ENCODE measurements at regions not wholly inside any gene's neighbourhood (a gene's known extent, or its start where the extent isn't known, plus 50 kb on each side); places are given as distances from the start of the nearest gene placed in this dataset.

DNA sequence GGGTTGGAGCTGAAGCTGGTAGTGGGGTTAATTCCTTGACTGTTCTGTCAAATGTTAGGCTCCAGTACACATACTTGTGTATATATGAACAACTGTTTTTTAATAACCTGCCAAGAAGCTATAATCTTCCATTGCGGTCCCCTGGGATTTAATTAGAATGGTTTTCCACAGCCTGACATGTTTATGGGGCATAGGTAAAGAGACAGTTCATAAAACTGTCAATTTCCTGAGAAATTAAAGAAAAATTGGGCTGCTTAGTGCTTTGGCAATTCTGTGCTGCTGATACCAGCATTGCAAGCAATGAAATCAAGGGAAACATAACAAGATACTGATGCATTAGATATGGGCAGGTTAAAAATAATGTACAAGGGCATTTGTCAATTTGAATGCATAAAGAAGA, 314.1 kb upstream of the SLC35B3 start:
- Histone ChIP-seq H3K9me3 (ENCODE audit: insufficient read depth, low read depth, low read length) (no peaks in the 10 kb centered on the region), H3K27me3 (ENCODE audit: insufficient read depth, low read length) (no peaks in the 10 kb centered on the region), H3K27ac (ENCODE audit: low read length) (no peak overlapping the region), H3K4me1 (ENCODE audit: insufficient read depth, low read length) (0 out of 2 replicates have a peak, but pooled peaks cover 3% of the 10 kb centered on the region), H3K36me3 (ENCODE audit: insufficient read depth, low read depth, low read length) (no peaks in the 10 kb centered on the region), H3K9ac (ENCODE audit: low read depth, low read length) (no peak overlapping the region), H3K4me3 (ENCODE audit: low read length) (no peak overlapping the region)

DNA sequence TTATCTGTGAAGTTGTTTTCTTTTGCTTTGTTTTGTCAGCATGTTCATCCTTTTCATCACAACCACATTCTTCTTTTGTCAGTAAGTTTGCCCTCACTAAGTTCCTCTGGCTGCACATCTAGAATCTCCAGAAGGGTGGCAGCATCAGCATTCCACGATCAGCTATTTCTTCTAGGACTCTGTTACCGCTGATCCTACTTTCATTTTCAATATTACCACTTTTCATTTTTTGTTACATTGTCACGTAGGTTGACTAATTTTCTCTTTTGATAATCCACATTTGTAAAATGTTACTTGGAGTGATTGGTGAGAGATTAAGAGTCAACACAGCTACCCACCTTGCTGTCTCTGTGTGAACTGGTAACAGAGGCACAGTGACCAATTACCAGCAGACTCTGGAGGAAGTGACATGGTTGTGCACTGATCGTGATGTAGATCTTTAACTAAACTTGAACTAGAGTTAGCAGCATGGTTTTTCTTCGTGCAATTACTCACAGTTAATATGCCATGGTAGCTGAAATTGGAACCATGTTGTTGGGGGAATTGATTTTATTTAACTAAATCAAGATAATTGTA, 307.9 kb upstream of the SLC35B3 start:
- Histone ChIP-seq H3K4me1 (ENCODE audit: insufficient read depth, low read length) (0 out of 2 replicates have a peak, but pooled peaks cover 3% of the 10 kb centered on the region), H3K9ac (ENCODE audit: low read depth, low read length) (no peak overlapping the region), H3K4me3 (ENCODE audit: low read length) (no peak overlapping the region), H3K9me3 (ENCODE audit: insufficient read depth, low read depth, low read length) (no peaks in the 10 kb centered on the region), H3K27ac (ENCODE audit: low read length) (no peak overlapping the region), H3K27me3 (ENCODE audit: insufficient read depth, low read length) (no peaks in the 10 kb centered on the region), H3K36me3 (ENCODE audit: insufficient read depth, low read depth, low read length) (no peaks in the 10 kb centered on the region)

DNA sequence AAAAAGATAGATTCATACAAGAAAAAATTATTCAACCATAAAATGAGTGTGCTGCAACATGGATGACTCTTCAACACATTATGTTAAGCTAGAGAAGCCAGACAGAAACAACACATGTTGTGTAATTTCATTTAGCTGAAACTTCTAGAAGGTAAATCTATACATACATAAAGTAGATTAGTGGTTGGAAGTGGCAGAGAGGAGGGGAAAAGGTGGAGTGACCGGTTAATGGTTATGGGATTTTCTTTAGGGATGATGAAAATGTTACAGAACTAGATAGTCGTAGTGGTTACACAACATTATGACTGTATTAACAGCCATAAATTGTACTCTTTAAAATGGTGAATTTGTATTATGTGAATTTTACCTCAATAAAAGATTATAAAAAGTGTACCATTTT, 304.1 kb upstream of the SLC35B3 start:
- no peak overlapping the region for H3K4me3 ChIP-seq (ENCODE audit: low read length)
- no peaks in the 10 kb centered on the region for H3K36me3 ChIP-seq (ENCODE audit: insufficient read depth, low read depth, low read length)
- no peaks in the 10 kb centered on the region for H3K4me1 ChIP-seq (ENCODE audit: insufficient read depth, low read length)
- no peak overlapping the region for H3K9ac ChIP-seq (ENCODE audit: low read depth, low read length)
- no peaks in the 10 kb centered on the region for H3K9me3 ChIP-seq (ENCODE audit: insufficient read depth, low read depth, low read length)
- no peak overlapping the region for H3K27ac ChIP-seq (ENCODE audit: low read length)
- no peaks in the 10 kb centered on the region for H3K27me3 ChIP-seq (ENCODE audit: insufficient read depth, low read length)

DNA sequence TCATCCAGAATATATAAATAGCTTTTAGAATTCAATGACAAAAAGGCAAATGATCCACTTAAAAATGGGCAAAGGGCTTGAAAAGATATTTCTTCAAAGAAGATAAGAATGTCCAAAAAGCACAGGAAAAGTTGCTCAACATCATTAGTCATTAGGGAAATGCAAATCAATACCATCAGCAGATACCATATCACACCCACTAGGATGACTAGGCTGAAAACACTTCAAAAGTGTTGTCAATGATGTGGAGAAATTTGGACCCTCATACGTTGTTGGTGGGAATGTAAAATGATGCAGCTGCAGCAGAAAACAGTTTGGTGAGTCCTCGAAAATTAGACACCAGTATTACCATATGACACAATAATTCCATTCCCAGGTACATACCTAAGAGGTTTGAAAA, 303.6 kb upstream of the SLC35B3 start:
- H3K27me3 ChIP-seq (ENCODE audit: insufficient read depth, low read length) = no peaks in the 10 kb centered on the region
- no peak overlapping the region for H3K27ac ChIP-seq (ENCODE audit: low read length)
- no peaks in the 10 kb centered on the region for H3K9me3 ChIP-seq (ENCODE audit: insufficient read depth, low read depth, low read length)
- no peaks in the 10 kb centered on the region for H3K4me1 ChIP-seq (ENCODE audit: insufficient read depth, low read length)
- no peak overlapping the region for H3K4me3 ChIP-seq (ENCODE audit: low read length)
- no peak overlapping the region for H3K9ac ChIP-seq (ENCODE audit: low read depth, low read length)
- H3K36me3 ChIP-seq (ENCODE audit: insufficient read depth, low read depth, low read length) = no peaks in the 10 kb centered on the region

DNA sequence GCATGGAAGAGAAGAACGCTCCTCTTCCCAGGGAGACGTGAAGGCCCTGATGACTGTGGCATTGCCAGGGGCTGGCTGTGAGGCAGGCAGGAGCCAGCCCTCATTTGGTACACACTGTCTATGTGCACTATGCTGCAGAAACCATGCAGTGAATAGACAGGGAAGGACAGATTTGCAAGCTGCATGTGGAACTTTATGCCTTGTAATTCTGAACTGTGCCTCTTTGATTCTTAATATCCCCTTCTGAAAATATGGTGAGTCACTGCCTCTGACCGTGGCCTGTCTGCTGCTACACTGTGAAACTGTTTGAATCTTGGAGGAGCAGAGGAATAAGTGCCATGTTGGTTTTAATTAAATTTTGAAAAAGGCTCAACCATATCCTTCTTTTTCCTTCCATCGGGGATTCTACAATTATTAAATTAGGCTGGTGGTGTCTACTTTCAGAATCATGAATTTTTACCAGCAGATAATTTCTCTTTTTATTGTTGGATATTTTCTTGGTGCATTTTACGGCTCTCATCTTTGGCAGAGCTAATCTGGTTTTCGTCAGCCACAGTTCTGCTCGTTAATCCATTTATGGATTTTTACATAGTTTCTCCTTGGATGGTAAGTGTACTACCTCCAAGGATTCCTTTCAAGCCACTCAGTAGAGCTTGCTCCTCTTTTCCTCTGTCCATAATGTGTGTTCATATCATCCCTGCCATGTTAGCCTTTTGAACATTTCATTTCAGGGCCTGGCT, 301.0 kb upstream of the SLC35B3 start:
- Histone ChIP-seq H3K4me3 (ENCODE audit: low read length) (no peak overlapping the region), H3K9me3 (ENCODE audit: insufficient read depth, low read depth, low read length) (no peaks in the 10 kb centered on the region), H3K9ac (ENCODE audit: low read depth, low read length) (no peak overlapping the region), H3K4me1 (ENCODE audit: insufficient read depth, low read length) (no peaks in the 10 kb centered on the region), H3K27ac (ENCODE audit: low read length) (no peak overlapping the region), H3K36me3 (ENCODE audit: insufficient read depth, low read depth, low read length) (no peaks in the 10 kb centered on the region), H3K27me3 (ENCODE audit: insufficient read depth, low read length) (no peaks in the 10 kb centered on the region)

DNA sequence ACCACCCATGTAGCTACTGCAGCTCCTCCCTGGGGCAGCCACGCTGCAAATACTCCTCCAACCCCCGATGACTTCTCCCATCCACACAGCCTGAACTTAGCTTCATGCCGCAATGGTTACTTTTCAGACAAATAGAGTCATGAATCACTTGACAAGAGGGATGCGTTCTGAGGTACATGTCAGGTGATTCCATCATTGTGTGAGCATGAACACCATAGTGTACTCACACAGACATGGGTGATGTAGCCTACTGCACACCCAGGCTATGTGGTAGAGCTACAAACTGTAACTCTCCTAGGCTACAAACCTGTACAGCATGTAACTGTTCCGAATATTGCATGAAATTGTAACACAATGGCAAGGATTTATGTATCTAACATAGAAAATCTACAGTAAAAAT, 298.5 kb upstream of the SLC35B3 start:
- Histone ChIP-seq H3K27ac (ENCODE audit: low read length) (no peak overlapping the region), H3K4me1 (ENCODE audit: insufficient read depth, low read length) (no peaks in the 10 kb centered on the region), H3K4me3 (ENCODE audit: low read length) (no peak overlapping the region), H3K36me3 (ENCODE audit: insufficient read depth, low read depth, low read length) (no peaks in the 10 kb centered on the region), H3K27me3 (ENCODE audit: insufficient read depth, low read length) (no peaks in the 10 kb centered on the region), H3K9me3 (ENCODE audit: insufficient read depth, low read depth, low read length) (no peaks in the 10 kb centered on the region), H3K9ac (ENCODE audit: low read depth, low read length) (no peak overlapping the region)

DNA sequence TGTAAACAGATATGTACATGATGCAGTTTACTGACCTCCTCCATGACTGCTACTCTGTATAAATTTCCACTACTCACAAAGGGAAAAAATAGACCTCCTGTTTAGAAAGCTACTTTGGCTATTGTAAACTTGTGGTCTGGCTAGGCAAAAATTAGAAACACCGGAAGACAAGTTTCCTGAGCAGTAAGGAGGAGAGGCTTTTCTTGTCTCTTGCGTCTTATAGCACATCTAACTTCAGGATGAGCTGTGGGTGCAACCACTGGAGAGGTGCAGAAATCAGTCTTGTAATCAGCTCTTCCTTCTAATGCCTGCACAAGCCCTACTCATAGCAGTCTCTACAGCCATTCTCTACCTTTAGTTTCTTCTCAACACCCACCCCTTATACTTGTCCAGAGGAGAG, 296.5 kb upstream of the SLC35B3 start:
- H3K4me1 ChIP-seq (ENCODE audit: insufficient read depth, low read length) = no peaks in the 10 kb centered on the region
- no peaks in the 10 kb centered on the region for H3K36me3 ChIP-seq (ENCODE audit: insufficient read depth, low read depth, low read length)
- no peak overlapping the region for H3K4me3 ChIP-seq (ENCODE audit: low read length)
- H3K27ac ChIP-seq (ENCODE audit: low read length) = no peak overlapping the region
- no peaks in the 10 kb centered on the region for H3K27me3 ChIP-seq (ENCODE audit: insufficient read depth, low read length)
- H3K9ac ChIP-seq (ENCODE audit: low read depth, low read length) = no peak overlapping the region
- H3K9me3 ChIP-seq (ENCODE audit: insufficient read depth, low read depth, low read length) = no peaks in the 10 kb centered on the region

DNA sequence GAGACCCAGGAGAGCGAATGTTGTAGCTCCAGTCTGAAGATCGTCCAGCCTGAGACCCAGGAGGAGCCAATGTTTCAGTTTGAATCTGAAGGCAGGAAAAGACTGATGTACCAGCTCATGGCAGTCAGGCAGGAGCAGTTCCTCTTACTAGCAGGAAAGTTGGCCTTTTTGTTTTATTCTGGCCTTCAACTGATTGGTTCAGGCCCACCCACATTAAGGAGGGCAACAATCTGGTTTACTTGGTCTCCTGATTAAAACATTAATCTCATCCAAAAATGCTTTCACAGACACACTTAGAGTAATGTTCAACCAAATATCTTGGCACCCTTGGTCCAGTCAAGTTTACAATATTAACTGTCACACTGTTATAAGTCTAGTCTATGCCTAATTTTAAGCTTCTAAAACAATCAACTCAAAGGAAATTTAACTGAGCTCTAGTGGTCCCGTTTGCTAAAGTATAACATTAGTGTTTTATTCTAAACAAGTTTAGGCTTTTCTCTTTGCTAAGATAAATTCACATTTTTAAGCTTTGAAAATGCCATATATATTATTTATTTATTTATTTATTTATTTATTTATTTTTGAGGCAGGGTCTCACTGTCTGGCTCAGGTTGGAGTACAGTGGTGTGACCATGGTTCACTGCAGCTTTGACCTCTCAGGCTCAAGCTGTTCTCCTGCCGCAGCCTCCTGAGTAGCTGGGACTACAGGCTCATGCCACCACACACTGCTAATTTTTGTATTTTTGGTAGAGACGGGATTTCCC, 275.5 kb upstream of the SLC35B3 start:
- no peaks in the 10 kb centered on the region for H3K4me1 ChIP-seq (ENCODE audit: insufficient read depth, low read length)
- no peak overlapping the region for H3K9ac ChIP-seq (ENCODE audit: low read depth, low read length)
- H3K36me3 ChIP-seq (ENCODE audit: insufficient read depth, low read depth, low read length) = no peaks in the 10 kb centered on the region
- no peak overlapping the region for H3K27ac ChIP-seq (ENCODE audit: low read length)
- H3K9me3 ChIP-seq (ENCODE audit: insufficient read depth, low read depth, low read length) = no peaks in the 10 kb centered on the region
- no peak overlapping the region for H3K4me3 ChIP-seq (ENCODE audit: low read length)
- no peaks in the 10 kb centered on the region for H3K27me3 ChIP-seq (ENCODE audit: insufficient read depth, low read length)

DNA sequence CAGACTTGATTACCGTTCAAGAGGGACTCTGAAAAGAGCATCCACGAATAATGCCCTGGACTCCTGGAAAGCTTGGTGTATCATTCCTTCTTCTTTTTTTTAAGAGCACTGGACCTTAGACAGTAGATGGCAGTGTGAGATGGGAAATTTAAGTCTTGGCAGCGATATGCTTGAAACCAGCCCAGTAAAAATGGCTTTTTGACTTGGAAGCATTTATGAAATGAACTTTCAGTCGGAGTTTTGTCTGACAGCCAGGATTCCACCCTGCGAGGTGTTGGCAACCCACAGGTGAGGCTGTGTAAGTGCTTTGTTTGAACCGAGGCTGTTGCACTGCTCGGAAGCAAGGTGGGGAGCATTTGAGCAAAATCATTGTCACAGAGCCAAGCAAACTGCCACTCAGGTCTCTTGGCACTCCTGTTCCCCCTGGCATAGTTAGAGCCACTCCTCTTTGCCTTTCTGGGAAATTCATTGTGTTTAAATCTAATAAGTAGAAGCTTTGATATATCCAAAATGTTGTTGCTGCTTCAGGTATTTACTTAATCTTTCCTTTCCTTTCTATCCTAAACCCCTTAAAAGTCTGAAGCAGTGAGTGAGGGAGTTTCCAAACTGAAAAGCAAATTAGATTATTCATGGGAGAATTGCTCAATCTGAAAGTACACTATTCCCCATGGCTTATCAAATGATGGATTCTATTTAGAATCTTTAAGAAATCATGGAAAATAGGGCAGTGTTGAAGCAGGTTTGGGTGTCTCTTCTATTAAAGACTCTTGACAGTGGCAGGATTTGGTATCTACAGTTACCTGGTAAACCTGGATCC, 272.8 kb upstream of the SLC35B3 start:
- Histone ChIP-seq H3K27ac (ENCODE audit: low read length) (no peak overlapping the region), H3K9me3 (ENCODE audit: insufficient read depth, low read depth, low read length) (no peaks in the 10 kb centered on the region), H3K36me3 (ENCODE audit: insufficient read depth, low read depth, low read length) (no peaks in the 10 kb centered on the region), H3K4me1 (ENCODE audit: insufficient read depth, low read length) (peaks cover 4% of the 10 kb centered on the region; the same call in 1 of the 2 replicates), H3K4me3 (ENCODE audit: low read length) (no peak overlapping the region), H3K27me3 (ENCODE audit: insufficient read depth, low read length) (no peaks in the 10 kb centered on the region), H3K9ac (ENCODE audit: low read depth, low read length) (no peak overlapping the region)

DNA sequence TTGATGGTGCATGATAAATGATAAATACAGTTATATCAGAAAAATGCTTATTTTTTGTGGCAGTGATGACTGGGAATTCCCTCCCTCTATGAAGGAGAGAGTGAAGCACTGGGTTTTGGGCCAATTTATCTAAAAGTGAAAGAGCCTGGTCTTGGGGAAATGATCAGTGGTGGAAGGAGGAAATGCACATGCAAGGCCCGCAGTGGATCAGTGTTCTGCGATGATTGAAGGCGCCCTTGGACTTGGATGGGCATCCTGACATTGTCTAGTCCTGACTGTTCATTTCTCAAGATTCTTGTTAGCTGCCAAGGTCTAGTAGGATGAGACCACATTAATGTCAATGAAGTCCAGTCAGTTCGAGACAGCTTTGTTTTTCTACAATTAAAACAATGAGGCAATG, 272.0 kb upstream of the SLC35B3 start:
- H3K27ac ChIP-seq (ENCODE audit: low read length) = no peak overlapping the region
- peaks cover 4% of the 10 kb centered on the region; the same call in 1 of the 2 replicates for H3K4me1 ChIP-seq (ENCODE audit: insufficient read depth, low read length)
- H3K9me3 ChIP-seq (ENCODE audit: insufficient read depth, low read depth, low read length) = no peaks in the 10 kb centered on the region
- H3K9ac ChIP-seq (ENCODE audit: low read depth, low read length) = no peak overlapping the region
- no peaks in the 10 kb centered on the region for H3K36me3 ChIP-seq (ENCODE audit: insufficient read depth, low read depth, low read length)
- no peak overlapping the region for H3K4me3 ChIP-seq (ENCODE audit: low read length)
- no peaks in the 10 kb centered on the region for H3K27me3 ChIP-seq (ENCODE audit: insufficient read depth, low read length)

DNA sequence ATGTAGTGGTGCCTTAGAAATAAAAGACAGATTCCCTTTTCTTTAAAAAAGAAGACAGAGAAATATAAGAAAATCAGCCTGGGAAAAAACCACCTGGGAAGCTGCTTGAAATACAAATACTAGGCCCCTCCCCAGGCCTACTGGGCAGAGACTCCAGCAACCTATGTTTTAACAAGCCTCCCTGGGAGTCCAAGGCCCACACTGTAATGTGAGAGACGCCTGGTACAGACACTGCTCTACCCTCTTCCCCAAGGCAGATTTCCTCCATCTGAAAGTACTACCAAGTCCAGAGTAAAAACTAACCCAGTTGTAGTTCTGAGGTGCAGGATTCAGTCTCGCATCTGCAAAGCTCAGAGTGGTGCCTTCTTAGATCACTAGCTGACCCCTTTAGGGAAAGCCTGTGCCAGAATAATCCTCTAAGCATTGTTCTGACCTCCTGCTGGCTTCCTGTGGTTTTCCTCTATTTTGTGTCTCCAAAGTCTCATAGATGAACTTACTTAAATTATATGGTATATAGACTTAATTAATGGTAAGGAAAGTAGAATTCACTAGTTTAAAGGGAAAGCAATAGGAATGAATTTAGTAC, 270.2 kb upstream of the SLC35B3 start:
- Histone ChIP-seq H3K36me3 (ENCODE audit: insufficient read depth, low read depth, low read length) (no peaks in the 10 kb centered on the region), H3K9me3 (ENCODE audit: insufficient read depth, low read depth, low read length) (no peaks in the 10 kb centered on the region), H3K4me1 (ENCODE audit: insufficient read depth, low read length) (peaks cover 4% of the 10 kb centered on the region; the same call in 1 of the 2 replicates), H3K9ac (ENCODE audit: low read depth, low read length) (no peak overlapping the region), H3K27me3 (ENCODE audit: insufficient read depth, low read length) (no peaks in the 10 kb centered on the region), H3K4me3 (ENCODE audit: low read length) (no peak overlapping the region), H3K27ac (ENCODE audit: low read length) (no peak overlapping the region)
